NCI-H460 (cell line): ENCODE measurements at regions not wholly inside any gene's neighbourhood (a gene's known extent, or its start where the extent isn't known, plus 50 kb on each side); places are given as distances from the start of the nearest gene placed in this dataset.
"Not testable (repeated sequence)": the region's sequence is repeated elsewhere in the genome, so short reads cannot be mapped to it uniquely, and the experiment has no call there.

Source experiments
- DNase-seq: peaks from one replicate; pipeline ENCODE4 v3.0.0-alpha.2; 2016; ENCODE audit warnings: low read depth; ENCODE audit errors: extremely low read depth

- DNase-seq = no peak
Observed at GRCh38 chr14:28152453-28153044, 614.0 kb upstream of the FOXG1 start.

- no peak for DNase-seq
Observed at GRCh38 chr14:28157289-28157869, 609.2 kb upstream of the FOXG1 start.

GRCh38 chr14:28157887-28158791 lies 608.4 kb upstream of the FOXG1 start:
- DNase-seq = no peak

GRCh38 chr14:28161040-28161439 lies 605.5 kb upstream of the FOXG1 start:
- DNase-seq = no peak

- DNase-seq = no peak
Observed at GRCh38 chr14:28163233-28163632, 603.4 kb upstream of the FOXG1 start.

- DNase-seq = no peak
Observed at GRCh38 chr14:28163897-28164296, 602.7 kb upstream of the FOXG1 start.

GRCh38 chr14:28187902-28188830 lies 578.4 kb upstream of the FOXG1 start:
- DNase-seq = peak; percentile 13

- no peak for DNase-seq
Observed at GRCh38 chr14:28196878-28197277, 569.7 kb upstream of the FOXG1 start.

- no peak for DNase-seq
Observed at GRCh38 chr14:28220391-28220790, 546.2 kb upstream of the FOXG1 start.

GRCh38 chr14:28240909-28241308 lies 525.7 kb upstream of the FOXG1 start:
- DNase-seq = no peak

GRCh38 chr14:28242895-28243294 lies 523.7 kb upstream of the FOXG1 start:
- no peak for DNase-seq

- DNase-seq = no peak
Observed at GRCh38 chr14:28243600-28243999, 523.0 kb upstream of the FOXG1 start.

GRCh38 chr14:28245216-28245615 lies 521.4 kb upstream of the FOXG1 start:
- DNase-seq = no peak

GRCh38 chr14:28247491-28247890 lies 519.1 kb upstream of the FOXG1 start:
- no peak for DNase-seq

GRCh38 chr14:28252124-28252523 lies 514.5 kb upstream of the FOXG1 start:
- DNase-seq = not testable (repeated sequence)

GRCh38 chr14:28254768-28255167 lies 511.8 kb upstream of the FOXG1 start:
- no peak for DNase-seq

- DNase-seq = no peak
Observed at GRCh38 chr14:28264306-28264705, 502.3 kb upstream of the FOXG1 start.

GRCh38 chr14:28272270-28272669 lies 494.3 kb upstream of the FOXG1 start:
- DNase-seq = no peak

- DNase-seq = no peak
Observed at GRCh38 chr14:28280530-28280929, 486.1 kb upstream of the FOXG1 start.

- no peak for DNase-seq
Observed at GRCh38 chr14:28280997-28281598, 485.5 kb upstream of the FOXG1 start.
